Neuronal stem cell (in vitro differentiated cells): ENCODE measurements at regions not wholly inside any gene's neighbourhood (a gene's known extent, or its start where the extent isn't known, plus 50 kb on each side); places are given as distances from the start of the nearest gene placed in this dataset.
A peak's percentile ranks its signal among the peaks of the same experiment; 100 is the strongest.

ENCODE experiments used
- DNase-seq: peaks from one replicate; pipeline ENCODE4 v3.0.0-alpha.2; 2013; ENCODE audit warnings: low spot score
- H2AFZ ChIP-seq: one replicate; pipeline ENCODE4 v1.6.1; 2013; ENCODE audit warnings: mild to moderate bottlenecking, low read length, inconsistent platforms
- H2AK5ac ChIP-seq: 2 replicates; pipeline ENCODE4 v1.6.1; 2013; ENCODE audit warnings: low read depth, mild to moderate bottlenecking, inconsistent platforms, low read length, moderate library complexity, mixed read lengths
- H2BK120ac ChIP-seq: 2 replicates; pipeline ENCODE4 v1.6.1; 2013; ENCODE audit warnings: low read depth, mild to moderate bottlenecking, inconsistent platforms, low read length, moderate library complexity, mixed read lengths
- H2BK12ac ChIP-seq: one replicate; pipeline ENCODE4 v1.6.1; 2013; ENCODE audit warnings: low read length, inconsistent platforms
- H2BK15ac ChIP-seq: 2 replicates; pipeline ENCODE4 v1.6.1; 2013; ENCODE audit warnings: mild to moderate bottlenecking, low read length, inconsistent platforms, mixed read lengths
- H2BK5ac ChIP-seq: one replicate; pipeline ENCODE4 v1.6.1; 2013; ENCODE audit warnings: inconsistent platforms, mild to moderate bottlenecking, low read length, moderate library complexity
- H3K14ac ChIP-seq: one replicate; pipeline ENCODE4 v1.6.1; 2013; ENCODE audit warnings: low read length, inconsistent platforms
- H3K18ac ChIP-seq: 2 replicates; pipeline ENCODE4 v1.6.1; 2013; ENCODE audit warnings: low read length, inconsistent platforms
- H3K23ac ChIP-seq: 2 replicates; pipeline ENCODE4 v1.6.1; 2013; ENCODE audit warnings: low read depth, mild to moderate bottlenecking, mixed read lengths, low read length, inconsistent platforms; ENCODE audit not compliant: poor library complexity
- H3K27ac ChIP-seq: replicated peaks from 3 replicates; pipeline ENCODE4 v1.5.1; 2013; ENCODE audit warnings: low read length, inconsistent platforms
- H3K27me3 ChIP-seq, 3 experiments: 2 replicates each; pipeline ENCODE4 v1.6.1; 2013; ENCODE audit warnings: low read length in 3 of 3, mild to moderate bottlenecking in 2 of 3, inconsistent platforms in 1 of 3, low read depth in 1 of 3, mixed read lengths in 1 of 3, moderate library complexity in 1 of 3; ENCODE audit not compliant: control insufficient read depth in 3 of 3, insufficient read depth in 3 of 3
- H3K36me3 ChIP-seq, 2 donors: replicated peaks in 1 of 2; 2 replicates each; pipeline ENCODE4 v1.6.1; 2013; ENCODE audit warnings: low read length in 2 of 2; ENCODE audit not compliant: control insufficient read depth in 2 of 2, insufficient read depth in 2 of 2
- H3K4ac ChIP-seq: 2 replicates; pipeline ENCODE4 v1.6.1; 2013; ENCODE audit warnings: inconsistent platforms, mild to moderate bottlenecking, low read length, moderate library complexity
- H3K4me1 ChIP-seq, 2 donors: 1 replicate in 1 of 2; 2 replicates in 1 of 2; pipeline ENCODE4 v1.6.1; 2013; ENCODE audit warnings: low read length in 2 of 2, low read depth in 1 of 2; ENCODE audit not compliant: control insufficient read depth in 2 of 2, insufficient read depth in 1 of 2
- H3K4me2 ChIP-seq: one replicate; pipeline ENCODE4 v1.6.1; 2013; ENCODE audit warnings: mild to moderate bottlenecking, low read length, inconsistent platforms; ENCODE audit not compliant: insufficient read depth, poor library complexity, severe bottlenecking
- H3K4me3 ChIP-seq, 2 donors: 2 replicates each; pipeline ENCODE4 v1.5.1; 2013; ENCODE audit warnings: low read length in 2 of 2, mild to moderate bottlenecking in 2 of 2, inconsistent platforms in 1 of 2, moderate library complexity in 1 of 2
- H3K79me1 ChIP-seq: one replicate; pipeline ENCODE4 v1.6.1; 2013; ENCODE audit warnings: low read depth, mild to moderate bottlenecking, inconsistent platforms, low read length, moderate library complexity
- H3K9ac ChIP-seq: one replicate; pipeline ENCODE4 v1.6.1; 2013; ENCODE audit warnings: mild to moderate bottlenecking, low read depth, low read length, inconsistent platforms; ENCODE audit not compliant: poor library complexity
- H3K9me3 ChIP-seq, 2 donors: replicated peaks in 1 of 2; 2 replicates each; pipeline versions ENCODE3 to v1.6.1; 2013; ENCODE audit warnings: low read length in 2 of 2, mild to moderate bottlenecking in 2 of 2, inconsistent platforms in 1 of 2, low read depth in 1 of 2, mixed read lengths in 1 of 2, moderate library complexity in 1 of 2; ENCODE audit not compliant: control insufficient read depth in 2 of 2, insufficient read depth in 1 of 2
- H4K8ac ChIP-seq: one replicate; pipeline ENCODE4 v1.6.1; 2013; ENCODE audit warnings: low read depth, mild to moderate bottlenecking, inconsistent platforms, low read length, moderate library complexity
- H4K91ac ChIP-seq: one replicate; pipeline ENCODE4 v1.6.1; 2013; ENCODE audit warnings: low read length, low read depth, mild to moderate bottlenecking, inconsistent platforms; ENCODE audit not compliant: poor library complexity
- WGBS, 2 donors: extraction: QIAGEN DNeasy Blood & Tissue Kit; methylation state at CpG; one replicate each; pipeline ENCODE4 v1.1.7; 2013; ENCODE audit warnings: missing lambda C conversion rate in 2 of 2, mixed read lengths in 1 of 2; ENCODE audit not compliant: insufficient read length in 2 of 2, insufficient replicate concordance in 1 of 2; ENCODE audit errors: extremely low coverage in 2 of 2; 5-methylcytosine and 5-hydroxymethylcytosine counted together

GRCh38 chr14:50037852-50038251 lies 78.5 kb downstream of the VCPKMT start:
- no peak overlapping the region for H4K91ac ChIP-seq
- H3K18ac ChIP-seq, result no peak overlapping the region
- H2AK5ac ChIP-seq, result no peak overlapping the region
- DNase-seq, result no peak
- H3K14ac ChIP-seq, result no peak overlapping the region
- H3K4me3 ChIP-seq, result no peak overlapping the region
- no peak overlapping the region for H2BK12ac ChIP-seq
- H3K27ac ChIP-seq, result no peak overlapping the region
- H3K23ac ChIP-seq, result no peak overlapping the region
- no peak overlapping the region for H2AFZ ChIP-seq
- no peak overlapping the region for H3K4me2 ChIP-seq
- no peak overlapping the region for H2BK120ac ChIP-seq
- peaks cover 2% of the 10 kb centered on the region for H3K79me1 ChIP-seq
- no peak overlapping the region for H3K9ac ChIP-seq
- H2BK5ac ChIP-seq, result no peak overlapping the region
- no peaks in the 10 kb centered on the region for H3K36me3 ChIP-seq
- H3K27me3 ChIP-seq, result peaks cover 0 to 5% (median 2%) of the 10 kb centered on the region in 3 experiments
- no peaks in the 10 kb centered on the region for H3K9me3 ChIP-seq
- H3K4ac ChIP-seq, result no peak overlapping the region
- WGBS, 2 donors, result no CpG with 5 or more reads among the region's 6 CpGs
- H3K4me1 ChIP-seq, result no peaks in the 10 kb centered on the region
- H2BK15ac ChIP-seq, result no peak overlapping the region
- no peak overlapping the region for H4K8ac ChIP-seq

GRCh38 chr14:50038398-50039119 lies 77.8 kb downstream of the VCPKMT start:
- no peak for DNase-seq
- H2AFZ ChIP-seq, result peak overlapping the region; percentile 7
- no peaks in the 10 kb centered on the region for H3K9me3 ChIP-seq
- H3K18ac ChIP-seq, result no peak overlapping the region
- H3K23ac ChIP-seq, result no peak overlapping the region
- peaks cover 0 to 5% (median 2%) of the 10 kb centered on the region in 3 experiments for H3K27me3 ChIP-seq
- H2AK5ac ChIP-seq, result no peak overlapping the region
- no peaks in the 10 kb centered on the region for H3K4me1 ChIP-seq
- H2BK12ac ChIP-seq, result no peak overlapping the region
- no CpG with 5 or more reads among the region's 4 CpGs for WGBS, 2 donors
- H2BK5ac ChIP-seq, result no peak overlapping the region
- no peak overlapping the region for H3K27ac ChIP-seq
- H3K4ac ChIP-seq, result no peak overlapping the region
- H3K4me2 ChIP-seq, result no peak overlapping the region
- no peaks in the 10 kb centered on the region for H3K36me3 ChIP-seq
- no peak overlapping the region for H4K91ac ChIP-seq
- no peak overlapping the region for H3K4me3 ChIP-seq
- no peak overlapping the region for H2BK15ac ChIP-seq
- H4K8ac ChIP-seq, result no peak overlapping the region
- no peak overlapping the region for H3K14ac ChIP-seq
- peaks cover 2% of the 10 kb centered on the region for H3K79me1 ChIP-seq
- no peak overlapping the region for H3K9ac ChIP-seq
- no peak overlapping the region for H2BK120ac ChIP-seq

GRCh38 chr14:50039120-50039517 lies 77.3 kb downstream of the VCPKMT start:
- H3K18ac ChIP-seq, result no peak overlapping the region
- DNase-seq, result no peak
- H4K8ac ChIP-seq, result no peak overlapping the region
- no peaks in the 10 kb centered on the region for H3K9me3 ChIP-seq
- H2BK12ac ChIP-seq, result no peak overlapping the region
- H3K4me1 ChIP-seq, result no peaks in the 10 kb centered on the region
- no peak overlapping the region for H2BK15ac ChIP-seq
- H2AK5ac ChIP-seq, result no peak overlapping the region
- H3K14ac ChIP-seq, result no peak overlapping the region
- no peak overlapping the region for H2BK120ac ChIP-seq
- no peak overlapping the region for H2AFZ ChIP-seq
- peaks cover 2% of the 10 kb centered on the region for H3K79me1 ChIP-seq
- no peak overlapping the region for H3K4ac ChIP-seq
- no peak overlapping the region for H3K4me3 ChIP-seq
- WGBS, 2 donors, result no CpG with 5 or more reads among the region's 4 CpGs
- peaks cover 0 to 5% (median 2%) of the 10 kb centered on the region in 3 experiments for H3K27me3 ChIP-seq
- no peaks in the 10 kb centered on the region for H3K36me3 ChIP-seq
- no peak overlapping the region for H2BK5ac ChIP-seq
- H3K4me2 ChIP-seq, result no peak overlapping the region
- no peak overlapping the region for H3K27ac ChIP-seq
- no peak overlapping the region for H3K9ac ChIP-seq
- H3K23ac ChIP-seq, result no peak overlapping the region
- no peak overlapping the region for H4K91ac ChIP-seq

GRCh38 chr14:50039734-50040400 lies 76.5 kb downstream of the VCPKMT start:
- no peak overlapping the region for H2BK120ac ChIP-seq
- no peak overlapping the region for H3K4me2 ChIP-seq
- H3K27me3 ChIP-seq, result peaks cover 0 to 5% (median 2%) of the 10 kb centered on the region in 3 experiments
- H2BK5ac ChIP-seq, result no peak overlapping the region
- no peaks in the 10 kb centered on the region for H3K9me3 ChIP-seq
- H3K27ac ChIP-seq, result no peak overlapping the region
- H2AFZ ChIP-seq, result peak overlapping the region; percentile 63
- no peaks in the 10 kb centered on the region for H3K36me3 ChIP-seq
- no peak overlapping the region for H2BK15ac ChIP-seq
- no peak for DNase-seq
- H3K23ac ChIP-seq, result no peak overlapping the region
- no CpG with 5 or more reads among the region's 9 CpGs for WGBS, 2 donors
- H3K79me1 ChIP-seq, result no peaks in the 10 kb centered on the region
- peak overlapping the region; percentile 92 for H3K14ac ChIP-seq
- H3K4me3 ChIP-seq, result no peak overlapping the region
- H4K8ac ChIP-seq, result no peak overlapping the region
- H3K4ac ChIP-seq, result no peak overlapping the region
- H2BK12ac ChIP-seq, result no peak overlapping the region
- H3K18ac ChIP-seq, result no peak overlapping the region
- H3K9ac ChIP-seq, result no peak overlapping the region
- no peaks in the 10 kb centered on the region for H3K4me1 ChIP-seq
- no peak overlapping the region for H2AK5ac ChIP-seq
- H4K91ac ChIP-seq, result no peak overlapping the region
